SH-SY5Y (cell line): ENCODE measurements at regions not wholly inside any gene's neighbourhood (a gene's known extent, or its start where the extent isn't known, plus 50 kb on each side); places are given as distances from the start of the nearest gene placed in this dataset.

ENCODE experiments used
- GATA2 ChIP-seq: IDR thresholded peaks from 2 replicates; pipeline ENCODE4 v1.6.1; 2011; ENCODE audit warnings: mild to moderate bottlenecking, low read depth, low read length
- GATA3 ChIP-seq: IDR thresholded peaks from 2 replicates; pipeline ENCODE4 v1.6.1; 2011; ENCODE audit warnings: low read depth, mild to moderate bottlenecking, low read length, moderate library complexity

GRCh38 chr1:63042278-63042677, 258.3 kb downstream of the ATG4C start:
- TF ChIP-seq GATA2 (no peak), GATA3 (no peak)

DNA sequence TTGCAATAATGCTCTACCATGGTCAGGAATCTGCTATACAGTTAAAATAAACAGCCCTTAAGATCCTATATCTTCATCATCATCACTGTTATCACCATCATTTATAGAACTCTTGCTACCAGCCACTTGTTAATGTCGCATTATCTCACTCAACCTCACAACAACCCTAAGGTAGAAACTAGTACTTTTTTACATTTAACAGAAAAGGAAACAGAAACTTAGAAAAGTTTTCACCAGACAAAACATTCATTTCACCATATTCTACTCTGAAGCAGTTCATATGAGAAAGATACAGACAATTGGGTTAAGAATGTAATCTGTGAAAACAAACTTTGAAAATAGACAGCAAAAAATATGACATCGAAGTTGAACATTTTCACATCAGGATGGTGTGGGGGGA, 262.6 kb downstream of the ATG4C start:
- TF ChIP-seq GATA2 (no peak), GATA3 (no peak)

DNA sequence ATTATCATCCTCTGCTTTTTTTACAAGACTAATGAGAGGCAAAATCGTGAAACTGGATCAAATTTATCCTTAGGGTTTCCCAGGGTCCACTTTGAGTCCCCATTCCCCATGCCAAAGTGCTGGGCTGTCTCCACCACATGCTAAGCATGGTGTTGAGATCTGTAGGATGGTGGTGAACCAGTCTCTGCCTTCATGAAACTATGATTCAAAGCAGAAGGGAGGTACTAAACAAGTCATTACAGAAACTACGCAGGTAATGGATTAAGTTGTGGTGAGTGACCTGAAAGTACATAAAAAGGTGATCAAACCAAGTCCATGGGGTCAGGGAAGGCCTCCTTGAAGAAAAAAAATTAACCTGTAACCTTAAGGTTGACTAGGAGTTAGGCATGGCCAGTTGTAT, 265.2 kb downstream of the ATG4C start:
- TF ChIP-seq GATA2 (no peak), GATA3 (no peak)

- TF ChIP-seq GATA2 (no peak), GATA3 (no peak)
Measured at GRCh38 chr1:63051356-63051755, 267.4 kb downstream of the ATG4C start.

GRCh38 chr1:63051886-63052285, 268.0 kb downstream of the ATG4C start:
- TF ChIP-seq GATA3 (no peak), GATA2 (no peak)

- TF ChIP-seq GATA2 (no peak), GATA3 (no peak)
Measured at GRCh38 chr1:63054184-63054583, 268.2 kb upstream of the FOXD3 start.

DNA sequence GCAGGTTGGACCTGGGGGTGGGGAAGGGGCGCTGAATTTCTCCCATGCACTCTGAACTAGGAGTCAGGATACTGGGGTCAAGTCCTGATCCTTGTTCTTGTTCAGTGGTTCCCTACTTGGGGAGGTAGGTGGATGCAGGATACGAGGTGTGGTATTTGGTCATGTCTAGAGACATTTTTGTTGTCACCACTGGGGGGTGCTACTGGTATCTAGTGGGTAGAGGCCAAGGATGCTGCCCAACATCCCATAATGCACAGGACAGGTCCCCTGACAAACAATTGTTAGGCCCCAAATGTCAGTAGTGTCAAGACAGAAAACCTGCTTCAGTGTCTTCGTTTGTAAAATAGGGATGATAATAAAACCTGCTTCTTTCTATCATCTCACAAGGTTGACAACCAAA, 259.0 kb upstream of the FOXD3 start:
- TF ChIP-seq GATA3 (no peak), GATA2 (no peak)

DNA sequence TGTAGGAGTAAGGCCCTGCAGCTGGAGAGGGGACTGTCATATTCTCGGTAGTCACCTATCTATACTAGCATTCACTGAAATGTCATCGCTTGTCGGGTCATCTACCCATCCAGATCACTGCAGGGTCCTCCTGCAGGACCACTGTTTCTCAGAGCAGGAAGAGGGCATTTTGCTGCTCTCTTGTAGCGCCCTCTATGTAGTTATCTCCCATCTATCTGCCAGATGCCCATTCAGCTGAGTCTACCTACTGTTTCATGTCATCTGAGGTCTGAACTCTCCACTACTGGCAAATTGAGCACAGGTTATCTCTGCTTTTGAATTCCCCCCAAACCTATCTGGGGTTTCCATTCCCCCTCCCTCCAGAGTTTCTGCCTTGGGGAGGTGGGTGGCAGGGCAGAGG, 258.2 kb upstream of the FOXD3 start:
- no peak for TF ChIP-seq GATA3
- no peak for TF ChIP-seq GATA2

DNA sequence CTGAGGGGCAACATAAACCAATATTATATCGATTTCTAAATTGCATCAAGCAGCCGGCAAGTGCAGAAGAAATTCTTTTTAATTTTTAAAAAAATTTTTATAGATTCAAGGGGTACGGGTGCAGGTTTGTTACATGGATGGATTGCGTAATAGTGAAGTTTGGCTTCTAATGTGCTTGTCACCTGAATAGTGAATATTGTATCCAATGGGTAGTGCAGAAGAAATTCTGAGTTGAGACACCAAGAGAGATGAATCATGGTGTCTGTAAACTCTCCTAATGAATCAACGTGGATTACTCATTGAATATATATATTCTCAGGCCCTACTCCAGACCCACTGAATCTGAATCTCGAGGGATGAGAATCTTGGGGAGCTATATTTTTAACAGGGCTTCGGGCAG, 253.7 kb upstream of the FOXD3 start:
- no peak for TF ChIP-seq GATA2
- TF ChIP-seq GATA3: no peak

DNA sequence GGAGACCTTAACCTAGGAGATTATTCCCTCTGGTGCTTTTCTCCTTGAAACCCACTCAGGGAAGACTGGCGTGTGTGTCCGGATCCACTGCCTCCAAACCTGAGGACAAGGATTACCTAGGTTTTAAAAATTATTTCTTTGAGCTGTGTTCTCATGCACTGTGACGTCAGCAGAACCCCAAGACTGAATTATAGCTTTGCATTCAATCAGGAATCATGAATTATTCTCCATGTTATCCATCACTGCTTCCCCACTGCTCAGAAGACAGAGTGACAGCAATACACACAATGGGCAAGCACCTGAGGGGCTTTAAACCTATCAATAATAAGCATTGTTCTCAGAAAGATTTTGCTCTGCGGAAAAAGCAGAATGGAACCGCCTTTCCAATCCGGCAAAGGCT, 253.2 kb upstream of the FOXD3 start:
- TF ChIP-seq GATA3 (no peak), GATA2 (no peak)

DNA sequence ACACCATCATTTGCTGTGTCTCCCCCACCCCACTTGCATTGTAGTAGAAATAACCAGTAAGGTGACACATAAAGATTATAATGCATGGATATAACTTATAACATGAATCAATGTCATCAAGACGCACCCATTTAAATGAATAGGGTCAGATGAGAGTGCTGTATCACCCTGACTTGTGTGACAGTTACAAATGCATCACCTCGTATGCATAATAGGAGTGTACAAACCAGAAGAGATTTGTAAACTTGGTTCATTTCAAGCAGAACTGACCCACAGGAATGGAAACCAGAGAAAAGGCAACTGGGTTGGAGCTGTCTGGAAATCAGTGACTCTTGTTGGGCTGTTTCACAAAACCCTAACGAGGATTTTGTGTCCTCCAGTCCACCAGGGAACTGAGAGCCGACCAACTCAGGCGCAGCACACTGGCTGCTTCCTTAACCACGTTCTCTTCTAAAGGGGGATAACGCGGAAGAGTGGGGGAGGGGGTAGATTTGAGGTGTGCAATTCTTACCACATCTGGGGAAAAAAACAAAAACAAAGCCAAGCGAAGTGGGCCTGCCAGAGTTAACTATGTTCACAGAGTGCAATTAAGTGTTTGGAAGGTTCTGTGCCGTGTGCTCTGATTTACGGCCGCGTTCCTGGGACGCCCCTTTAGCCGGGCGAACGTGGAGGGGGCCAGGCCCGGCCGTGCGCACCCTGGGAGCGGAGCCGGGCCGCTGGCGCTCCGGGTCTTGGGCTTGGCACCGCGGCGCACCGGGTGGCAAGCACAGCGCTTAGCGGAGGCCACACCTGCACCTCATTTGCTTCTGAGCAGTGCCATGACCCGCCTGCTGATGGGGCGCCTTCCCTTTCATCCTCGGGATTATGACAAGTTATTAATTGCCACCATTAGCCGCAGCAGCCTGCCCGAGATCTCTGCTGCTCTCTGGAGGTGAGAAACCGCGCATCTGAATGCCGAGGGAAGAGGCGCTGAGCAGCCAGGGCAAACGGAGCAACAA, 248.8 kb upstream of the FOXD3 start:
- no peak for TF ChIP-seq GATA2
- TF ChIP-seq GATA3: no peak

DNA sequence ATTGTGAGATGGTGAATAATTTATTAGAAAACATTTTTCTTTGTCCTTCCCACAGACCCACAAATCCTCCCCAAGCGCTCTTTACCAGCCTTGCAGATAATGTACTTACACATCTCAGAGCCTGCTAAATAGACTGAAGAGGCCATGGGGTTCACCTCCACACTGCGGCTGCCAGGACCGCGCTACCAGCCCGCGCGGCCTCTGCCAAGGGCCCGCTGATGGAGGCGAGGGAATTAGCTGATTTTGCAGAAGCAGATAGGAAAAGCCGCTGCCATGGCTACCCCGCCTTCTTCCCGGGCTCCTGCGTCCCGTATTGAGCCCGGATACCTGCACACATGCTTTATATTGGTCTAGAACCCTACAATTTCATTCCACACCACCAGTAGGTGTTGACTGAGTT, 248.0 kb upstream of the FOXD3 start:
- TF ChIP-seq GATA3: no peak
- no peak for TF ChIP-seq GATA2

DNA sequence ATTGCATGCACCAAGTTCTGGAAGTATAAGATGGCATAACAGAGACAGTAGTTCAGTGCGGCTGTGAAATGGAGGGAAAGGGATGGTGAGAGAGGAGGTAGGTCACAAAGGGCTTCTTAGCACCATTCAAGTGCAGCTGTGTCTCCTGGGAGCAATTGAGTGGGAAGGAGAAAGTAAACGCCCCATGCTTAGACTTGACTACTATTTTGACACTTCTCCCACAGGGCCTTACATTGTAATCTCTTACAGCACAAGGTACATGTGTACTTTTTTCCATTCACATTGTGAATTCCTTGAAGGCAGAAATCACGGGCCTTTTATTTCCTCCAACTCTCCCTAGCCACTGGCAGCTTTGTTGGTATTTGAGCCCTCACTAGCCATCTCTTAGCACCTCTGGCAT, 239.6 kb upstream of the FOXD3 start:
- TF ChIP-seq GATA3 (no peak), GATA2 (no peak)

DNA sequence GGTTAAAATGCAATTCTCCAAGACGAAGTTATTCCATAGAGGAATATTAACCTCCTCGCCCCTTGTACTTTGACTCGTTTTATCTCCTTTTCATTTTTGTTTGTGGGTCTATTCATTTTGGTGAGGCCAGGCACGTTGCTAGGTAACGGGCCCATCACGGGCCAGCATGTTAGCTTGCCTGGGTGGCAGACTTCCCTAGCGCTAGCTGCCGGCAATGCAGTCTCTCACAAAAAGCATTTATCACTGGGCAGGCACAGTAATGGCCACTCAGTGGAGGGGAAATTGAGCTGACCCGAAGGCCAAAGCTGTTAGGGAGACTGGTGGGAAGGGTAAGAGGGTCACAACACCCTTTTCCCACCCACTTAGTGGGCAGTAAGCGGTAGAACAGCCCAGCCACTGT, 234.4 kb upstream of the FOXD3 start:
- TF ChIP-seq GATA3 (no peak), GATA2 (no peak)

DNA sequence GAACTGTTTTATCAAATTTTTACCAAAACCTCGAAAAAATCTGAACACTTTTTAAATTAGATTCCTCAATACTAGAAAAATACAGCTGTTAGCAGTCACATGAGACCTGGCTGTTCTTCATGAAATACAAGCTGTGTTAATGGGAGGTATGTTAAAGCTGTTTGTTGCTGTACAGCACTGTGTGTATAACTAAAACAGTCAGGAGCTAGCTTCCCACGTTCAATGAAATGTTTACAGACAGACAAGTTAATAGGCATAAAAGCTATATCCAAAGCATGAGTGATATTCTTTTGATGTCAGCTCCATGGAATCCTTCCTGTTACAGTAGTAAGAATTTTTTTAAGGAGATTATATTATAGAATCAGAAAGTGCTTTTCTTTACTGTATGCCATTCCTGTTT, 223.2 kb upstream of the FOXD3 start:
- no peak for TF ChIP-seq GATA3
- no peak for TF ChIP-seq GATA2
